Germinal center (tissue), 1 donor: ENCODE measurements at regions not wholly inside any gene's neighbourhood (a gene's known extent, or its start where the extent isn't known, plus 50 kb on each side); places are given as distances from the start of the nearest gene placed in this dataset.

Experiments used
- DNase-seq: peaks from one replicate; pipeline ENCODE4 v3.0.0; 2012; ENCODE audit warnings: mixed read lengths, low spot score

- no peak for DNase-seq
Observed at GRCh38 chr1:106072909-106073600, 983.4 kb upstream of the PRMT6 start.

- DNase-seq, result no peak
Observed at GRCh38 chr1:106080608-106081325, 975.7 kb upstream of the PRMT6 start.

GRCh38 chr1:106111044-106111443, 945.4 kb upstream of the PRMT6 start:
- no peak for DNase-seq

GRCh38 chr1:106113851-106114250, 942.6 kb upstream of the PRMT6 start:
- DNase-seq, result no peak

- DNase-seq, result no peak
Observed at GRCh38 chr1:106120789-106121188, 935.7 kb upstream of the PRMT6 start.

- DNase-seq, result no peak
Observed at GRCh38 chr1:106121728-106122127, 934.7 kb upstream of the PRMT6 start.

- no peak for DNase-seq
Observed at GRCh38 chr1:106134561-106134960, 921.9 kb upstream of the PRMT6 start.

GRCh38 chr1:106173101-106173500, 883.4 kb upstream of the PRMT6 start:
- DNase-seq, result no peak

GRCh38 chr1:106178791-106179190, 877.7 kb upstream of the PRMT6 start:
- no peak for DNase-seq

- DNase-seq, result no peak
Observed at GRCh38 chr1:106181866-106182265, 874.6 kb upstream of the PRMT6 start.

- no peak for DNase-seq
Observed at GRCh38 chr1:106185089-106185488, 871.4 kb upstream of the PRMT6 start.

GRCh38 chr1:106189780-106190179, 866.7 kb upstream of the PRMT6 start:
- no peak for DNase-seq

GRCh38 chr1:106194206-106194605, 862.3 kb upstream of the PRMT6 start:
- DNase-seq, result no peak

GRCh38 chr1:106200711-106201110, 855.8 kb upstream of the PRMT6 start:
- DNase-seq, result no peak

- no peak for DNase-seq
Observed at GRCh38 chr1:106207185-106207584, 849.3 kb upstream of the PRMT6 start.

- no peak for DNase-seq
Observed at GRCh38 chr1:106217765-106218164, 838.7 kb upstream of the PRMT6 start.

GRCh38 chr1:106222403-106222802, 834.1 kb upstream of the PRMT6 start:
- DNase-seq, result no peak

GRCh38 chr1:106223213-106223612, 833.3 kb upstream of the PRMT6 start:
- no peak for DNase-seq

- DNase-seq, result no peak
Observed at GRCh38 chr1:106224426-106224825, 832.0 kb upstream of the PRMT6 start.

- no peak for DNase-seq
Observed at GRCh38 chr1:106225403-106225802, 831.1 kb upstream of the PRMT6 start.

GRCh38 chr1:106226550-106226949, 829.9 kb upstream of the PRMT6 start:
- DNase-seq, result no peak

- DNase-seq, result no peak
Observed at GRCh38 chr1:106232128-106232527, 824.3 kb upstream of the PRMT6 start.

GRCh38 chr1:106233511-106233910, 823.0 kb upstream of the PRMT6 start:
- DNase-seq, result no peak

- DNase-seq, result no peak
Observed at GRCh38 chr1:106249365-106249764, 807.1 kb upstream of the PRMT6 start.
